Keratinocyte (primary cell): ENCODE measurements at regions not wholly inside any gene's neighbourhood (a gene's known extent, or its start where the extent isn't known, plus 50 kb on each side); places are given as distances from the start of the nearest gene placed in this dataset.
A peak's percentile ranks its signal among the peaks of the same experiment; 100 is the strongest.

ENCODE experiments used
- DNase-seq: peaks from one replicate; pipeline ENCODE4 v3.0.0-alpha.2; 2011; ENCODE audit warnings: low read depth, missing footprints, low spot score
- FAIRE-seq: peaks from 2 replicates; lab custom pipeline; 2011; peaks lifted over from hg19 to GRCh38; lab: Jason Lieb, UNC
- H2AFZ ChIP-seq: 2 replicates; pipeline ENCODE4 v1.6.0; 2012; ENCODE audit warnings: low read length, control low read depth, inconsistent platforms; ENCODE audit not compliant: control insufficient read depth
- H3K27ac ChIP-seq: 2 replicates; pipeline ENCODE4 v1.5.1; 2011; ENCODE audit warnings: low read length; ENCODE audit not compliant: control insufficient read depth, insufficient read depth
- H3K27me3 ChIP-seq: 3 replicates; pipeline ENCODE4 v1.6.0; 2011; ENCODE audit warnings: low read length; ENCODE audit not compliant: control insufficient read depth, insufficient read depth; ENCODE audit errors: extremely low read depth
- H3K36me3 ChIP-seq, 2 experiments: 2 replicates in 1 of 2; 3 replicates in 1 of 2; pipeline ENCODE4 v1.5.1; 2011; ENCODE audit warnings: low read length in 2 of 2, mild to moderate bottlenecking in 1 of 2; ENCODE audit not compliant: control insufficient read depth in 2 of 2, insufficient read depth in 2 of 2; ENCODE audit errors: extremely low read depth in 1 of 2
- H3K4me1 ChIP-seq: 3 replicates; pipeline ENCODE4 v1.5.1; 2011; ENCODE audit warnings: low read length; ENCODE audit not compliant: control insufficient read depth, insufficient read depth; ENCODE audit errors: extremely low read depth
- H3K4me2 ChIP-seq: 3 replicates; pipeline ENCODE4 v1.6.0; 2011; ENCODE audit warnings: low read depth, low read length; ENCODE audit not compliant: control insufficient read depth, insufficient read depth; ENCODE audit errors: extremely low read depth
- H3K4me3 ChIP-seq, 3 experiments: fragments of 200-600 bp in 1 of 3; sonication (generic) in 1 of 3; 2 replicates in 2 of 3; 3 replicates in 1 of 3; pipeline ENCODE4 v1.5.1; 2011 to 2016; ENCODE audit warnings: low read length in 3 of 3, mild to moderate bottlenecking in 3 of 3, control low read depth in 2 of 3, inconsistent platforms in 1 of 3, low read depth in 1 of 3, mixed read lengths in 1 of 3, mixed run types in 1 of 3, moderate library complexity in 1 of 3; ENCODE audit not compliant: control insufficient read depth in 2 of 3, insufficient read depth in 2 of 3; ENCODE audit errors: extremely low read depth in 1 of 3
- H3K79me2 ChIP-seq: 2 replicates; pipeline ENCODE4 v1.6.0; 2012; ENCODE audit warnings: low read length; ENCODE audit not compliant: control insufficient read depth, insufficient read depth
- H3K9ac ChIP-seq: 3 replicates; pipeline ENCODE4 v1.6.0; 2011; ENCODE audit warnings: low read length; ENCODE audit not compliant: control insufficient read depth, insufficient read depth; ENCODE audit errors: extremely low read depth
- H3K9me1 ChIP-seq: 3 replicates; pipeline ENCODE4 v1.6.0; 2011; ENCODE audit warnings: low read length; ENCODE audit not compliant: control insufficient read depth, insufficient read depth; ENCODE audit errors: extremely low read depth
- H3K9me3 ChIP-seq: 2 replicates; pipeline ENCODE4 v1.5.1; 2012; ENCODE audit warnings: low read depth, low read length; ENCODE audit not compliant: control insufficient read depth
- H4K20me1 ChIP-seq: 3 replicates; pipeline ENCODE4 v1.6.0; 2011; ENCODE audit warnings: low read length; ENCODE audit not compliant: control insufficient read depth, insufficient read depth; ENCODE audit errors: extremely low read depth
- CTCF ChIP-seq, 3 experiments: IDR thresholded peaks in 1 of 3; conservative IDR thresholded peaks in 1 of 3; optimal IDR thresholded peaks in 1 of 3; 2 replicates in 2 of 3; 3 replicates in 1 of 3; pipeline versions ENCODE3 to v1.5.1; 2011; ENCODE audit warnings: low read length in 3 of 3, mild to moderate bottlenecking in 3 of 3, moderate library complexity in 2 of 3, control low read depth in 1 of 3, inconsistent platforms in 1 of 3; ENCODE audit not compliant: insufficient read depth in 2 of 3; ENCODE audit errors: extremely low read depth in 1 of 3
- EZH2 ChIP-seq: IDR thresholded peaks from one replicate; pipeline ENCODE4 v1.6.1; 2012; ENCODE audit warnings: inconsistent platforms, mild to moderate bottlenecking, low read length, moderate library complexity
- dilution Hi-C: fragments of 300-500 bp; cut with MboI; formaldehyde crosslinking; loops from one replicate; pipeline ENCODE4 v1.7.0; 2020; ENCODE audit warnings: low sequenced_read_pairs; ENCODE audit not compliant: extremely low pct_ligation_motif_present

- Histone ChIP-seq H3K4me3 (peak overlapping the region; percentile 45 to 80 (median 71)), H4K20me1 (no peaks in the 10 kb centered on the region), H3K9me1 (no peaks in the 10 kb centered on the region), H3K9me3 (peaks cover 3% of the 10 kb centered on the region), H2AFZ (peak overlapping the region; percentile 72), H3K27ac (peak overlapping the region; percentile 97), H3K4me1 (peaks cover 22% of the 10 kb centered on the region), H3K4me2 (peak overlapping the region; percentile 80), H3K27me3 (no peaks in the 10 kb centered on the region), H3K9ac (peak overlapping the region; percentile 79), H3K79me2 (no peaks in the 10 kb centered on the region), H3K36me3 (no peaks in the 10 kb centered on the region)
- FAIRE-seq (no peak), DNase-seq (no peak)
- TF ChIP-seq EZH2, result no peak
- TF ChIP-seq CTCF (optimal IDR thresholded peaks at IDR 0.05 in 1 of 3, IDR thresholded peaks at IDR 0.05 in 1 of 3, conservative IDR thresholded peaks at IDR 0.05 in 1 of 3; ENCODE audit: extremely low read depth in 1 of 3, insufficient read depth in 2 of 3, low read length in 3 of 3), result no peak
- dilution Hi-C loops, result no loop called here
These were observed 137.3 kb downstream of the HFE start for GRCh38 chr6:26224547-26224912.

GRCh38 chr6:26224940-26225847 lies 138.0 kb downstream of the HFE start:
- TF ChIP-seq EZH2 (no peak), CTCF (optimal IDR thresholded peaks at IDR 0.05 in 1 of 3, IDR thresholded peaks at IDR 0.05 in 1 of 3, conservative IDR thresholded peaks at IDR 0.05 in 1 of 3; ENCODE audit: extremely low read depth in 1 of 3, insufficient read depth in 2 of 3, low read length in 3 of 3) (peak in 1 of 3 experiments; percentile 16)
- Histone ChIP-seq H3K36me3 (no peaks in the 10 kb centered on the region), H3K4me3 (peak overlapping the region; percentile 45 to 80 (median 71)), H3K79me2 (no peaks in the 10 kb centered on the region), H3K4me1 (peaks cover 22% of the 10 kb centered on the region), H4K20me1 (no peaks in the 10 kb centered on the region), H3K4me2 (peak overlapping the region; percentile 80), H3K9me1 (no peaks in the 10 kb centered on the region), H3K9ac (peak overlapping the region; percentile 79), H3K27ac (peak overlapping the region; percentile 97), H3K9me3 (peaks cover 3% of the 10 kb centered on the region), H3K27me3 (no peaks in the 10 kb centered on the region), H2AFZ (peak overlapping the region; percentile 69)
- dilution Hi-C loops, result no loop called here
- DNase-seq (no peak), FAIRE-seq (peak; percentile 83)
